Effector CD4-positive, alpha-beta T cell (primary cell): ENCODE measurements at regions not wholly inside any gene's neighbourhood (a gene's known extent, or its start where the extent isn't known, plus 50 kb on each side); places are given as distances from the start of the nearest gene placed in this dataset.

Experiments used
- DNase-seq: peaks from one replicate; pipeline ENCODE4 v3.0.0-alpha.2; 2020

GRCh38 chr2:237250599-237250998 lies 163.4 kb downstream of the COL6A3 start:
- no peak for DNase-seq

- DNase-seq: no peak
These were observed 162.0 kb downstream of the COL6A3 start for GRCh38 chr2:237251986-237252385.

GRCh38 chr2:237253046-237253702 lies 160.8 kb downstream of the COL6A3 start:
- DNase-seq: no peak

- DNase-seq: no peak
These were observed 159.5 kb downstream of the COL6A3 start for GRCh38 chr2:237254369-237254861.

- no peak for DNase-seq
These were observed 158.9 kb downstream of the COL6A3 start for GRCh38 chr2:237254911-237255578.

- no peak for DNase-seq
These were observed 157.1 kb downstream of the COL6A3 start for GRCh38 chr2:237256887-237257286.

GRCh38 chr2:237257471-237257951 lies 156.5 kb downstream of the COL6A3 start:
- no peak for DNase-seq

GRCh38 chr2:237258116-237258515 lies 155.8 kb downstream of the COL6A3 start:
- no peak for DNase-seq

- DNase-seq: no peak
These were observed 155.3 kb downstream of the COL6A3 start for GRCh38 chr2:237258615-237259014.

- DNase-seq: no peak
These were observed 154.8 kb downstream of the COL6A3 start for GRCh38 chr2:237259201-237259600.

GRCh38 chr2:237260039-237260620 lies 153.8 kb downstream of the COL6A3 start:
- no peak for DNase-seq

- DNase-seq: no peak
These were observed 153.3 kb downstream of the COL6A3 start for GRCh38 chr2:237260686-237261085.

GRCh38 chr2:237261327-237261726 lies 152.6 kb downstream of the COL6A3 start:
- DNase-seq: no peak

GRCh38 chr2:237262838-237263771 lies 150.9 kb downstream of the COL6A3 start:
- no peak for DNase-seq

- DNase-seq: no peak
These were observed 149.3 kb downstream of the COL6A3 start for GRCh38 chr2:237264480-237265219.

- DNase-seq: no peak
These were observed 145.8 kb downstream of the COL6A3 start for GRCh38 chr2:237268004-237268708.

GRCh38 chr2:237269138-237269875 lies 144.7 kb downstream of the COL6A3 start:
- DNase-seq: no peak

- no peak for DNase-seq
These were observed 143.4 kb downstream of the COL6A3 start for GRCh38 chr2:237270520-237270919.

GRCh38 chr2:237271698-237272652 lies 142.0 kb downstream of the COL6A3 start:
- no peak for DNase-seq
